Activated T-cell treated with anti-CD3 and anti-CD28 coated beads, Interleukin-2, amount 50 U/mL, for 72 hours (primary cell): ENCODE measurements at regions not wholly inside any gene's neighbourhood (a gene's known extent, or its start where the extent isn't known, plus 50 kb on each side); places are given as distances from the start of the nearest gene placed in this dataset.

Experiments used
- ATAC-seq, 2 donors: fragments of 150-1000 bp; cut with Tn5 transposase; replicated peaks in 1 of 2; 2 replicates each; pipeline ENCODE4 v1.10.0; 2021; ENCODE audit warnings: moderate library complexity in 2 of 2, mild to moderate bottlenecking in 1 of 2
- DNase-seq, 2 donors: peaks; one replicate each; pipeline ENCODE4 v3.0.0; 2021 to 2022; ENCODE audit warnings: mixed read lengths in 1 of 2
- H3K27ac Mint-ChIP-seq: one replicate; pipeline ENCODE4 v1.8.0; 2022; ENCODE audit warnings: mild to moderate bottlenecking, moderate library complexity, mixed read lengths
- H3K27me3 Mint-ChIP-seq: one replicate; pipeline ENCODE4 v1.8.0; 2022; ENCODE audit warnings: low read depth, mixed read lengths
- H3K36me3 Mint-ChIP-seq, 2 donors: one replicate each; pipeline ENCODE4 v1.8.0; 2022; ENCODE audit warnings: mixed read lengths in 2 of 2, mild to moderate bottlenecking in 1 of 2; ENCODE audit not compliant: insufficient read depth in 2 of 2
- H3K4me1 Mint-ChIP-seq: one replicate; pipeline ENCODE4 v1.8.0; 2022; ENCODE audit warnings: low read depth, mixed read lengths
- H3K4me3 Mint-ChIP-seq, 2 donors: one replicate each; pipeline ENCODE4 v1.8.0; 2022; ENCODE audit warnings: mild to moderate bottlenecking in 2 of 2, mixed read lengths in 2 of 2, moderate library complexity in 2 of 2
- H3K9me3 Mint-ChIP-seq, 2 donors: one replicate each; pipeline ENCODE4 v1.8.0; 2022; ENCODE audit warnings: mixed read lengths in 2 of 2

DNA sequence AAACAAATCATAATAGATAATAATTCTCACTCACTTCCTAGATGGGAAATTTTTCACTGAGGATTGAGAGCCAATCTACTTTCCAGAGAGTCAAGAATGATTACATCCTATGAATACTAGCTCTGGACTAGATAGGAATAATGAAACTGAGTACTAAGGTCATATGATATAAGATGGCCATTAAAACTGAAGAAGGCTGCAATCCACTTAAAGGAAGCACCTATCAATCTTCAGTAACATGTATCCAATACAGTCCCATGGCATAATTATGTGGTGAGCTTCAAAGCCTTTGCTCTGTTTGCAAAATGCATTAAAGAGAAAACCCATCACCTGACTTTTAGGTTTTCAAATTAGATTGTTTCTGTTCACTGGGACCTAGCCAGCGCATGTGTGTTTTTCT, 398.0 kb upstream of the MEIS1 start:
- Mint-ChIP-seq H3K27ac (no peak overlapping the region), H3K9me3 (no peaks in the 10 kb centered on the region), H3K4me3 (no peak overlapping the region), H3K4me1 (no peaks in the 10 kb centered on the region), H3K36me3 (no peaks in the 10 kb centered on the region), H3K27me3 (no peaks in the 10 kb centered on the region)
- ATAC-seq (no peak), DNase-seq (no peak)

GRCh38 chr2:66034467-66034866, 400.5 kb upstream of the MEIS1 start:
- ATAC-seq (no peak), DNase-seq (no peak)
- H3K4me1 Mint-ChIP-seq: no peaks in the 10 kb centered on the region
- H3K4me3 Mint-ChIP-seq: no peak overlapping the region
- H3K27me3 Mint-ChIP-seq: no peaks in the 10 kb centered on the region
- peaks cover 0 to 3% of the 10 kb centered on the region in 2 donors for H3K9me3 Mint-ChIP-seq
- no peaks in the 10 kb centered on the region for H3K36me3 Mint-ChIP-seq
- H3K27ac Mint-ChIP-seq: no peak overlapping the region

DNA sequence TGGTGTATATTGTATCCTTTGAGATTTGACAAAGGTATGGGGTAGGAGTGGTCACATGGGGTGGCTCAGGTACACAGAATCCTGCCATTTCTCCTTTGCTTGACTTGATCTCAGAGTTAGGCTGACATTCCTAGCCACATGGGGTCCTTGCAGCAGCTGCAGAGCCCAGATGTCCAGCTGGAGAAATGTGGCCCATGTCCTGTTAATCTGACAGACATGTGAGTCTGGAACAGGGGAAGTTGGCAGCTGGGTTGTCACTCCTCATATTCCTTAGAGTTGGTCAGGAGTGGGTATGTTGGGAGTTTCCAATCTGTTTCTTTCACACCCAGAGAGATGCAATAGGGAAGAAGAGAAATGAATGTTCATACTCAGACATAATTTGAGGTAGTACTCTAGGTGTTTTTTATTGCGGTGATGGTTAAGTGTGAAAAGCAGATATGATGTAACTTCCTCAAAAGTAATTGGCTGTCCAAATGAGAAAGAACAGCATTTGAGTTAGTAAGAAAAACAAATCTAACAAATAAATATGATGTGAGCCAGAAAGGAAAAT, 402.6 kb upstream of the MEIS1 start:
- Mint-ChIP-seq H3K4me3 (no peak overlapping the region), H3K27ac (no peak overlapping the region), H3K4me1 (no peaks in the 10 kb centered on the region), H3K36me3 (no peaks in the 10 kb centered on the region), H3K27me3 (no peaks in the 10 kb centered on the region), H3K9me3 (peaks cover 0 to 3% of the 10 kb centered on the region in 2 donors)
- ATAC-seq (no peak), DNase-seq (no peak)

GRCh38 chr2:66031236-66031635, 403.7 kb upstream of the MEIS1 start:
- Mint-ChIP-seq H3K27me3 (no peaks in the 10 kb centered on the region), H3K27ac (no peak overlapping the region), H3K36me3 (no peaks in the 10 kb centered on the region), H3K4me1 (no peaks in the 10 kb centered on the region), H3K9me3 (peaks cover 0 to 3% of the 10 kb centered on the region in 2 donors), H3K4me3 (no peak overlapping the region)
- no peak for ATAC-seq
- DNase-seq: no peak

DNA sequence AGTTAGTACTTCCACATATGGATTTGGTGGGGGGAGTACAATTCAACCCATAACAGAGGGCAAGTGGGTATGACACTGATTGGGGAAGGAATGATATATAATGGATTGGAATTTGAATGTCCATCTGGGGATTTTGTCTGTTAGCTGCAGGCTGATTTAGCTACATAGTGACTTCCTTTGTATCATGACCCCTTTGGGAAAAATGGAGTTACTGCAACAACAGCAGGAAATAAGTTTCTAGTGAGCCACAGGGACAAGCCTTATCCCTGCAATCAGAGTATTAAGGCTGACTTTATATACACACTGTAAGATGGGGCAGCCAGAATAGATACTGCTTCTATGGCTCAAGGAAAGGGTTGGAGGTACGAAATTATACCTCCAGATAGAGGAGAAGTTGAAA, 404.4 kb upstream of the MEIS1 start:
- H3K4me3 Mint-ChIP-seq: no peak overlapping the region
- H3K36me3 Mint-ChIP-seq: no peaks in the 10 kb centered on the region
- no peak for ATAC-seq
- peaks cover 0 to 3% of the 10 kb centered on the region in 2 donors for H3K9me3 Mint-ChIP-seq
- H3K27ac Mint-ChIP-seq: no peak overlapping the region
- DNase-seq: no peak
- H3K27me3 Mint-ChIP-seq: no peaks in the 10 kb centered on the region
- H3K4me1 Mint-ChIP-seq: no peaks in the 10 kb centered on the region

GRCh38 chr2:66024391-66024790, 410.5 kb upstream of the MEIS1 start:
- H3K4me1 Mint-ChIP-seq: no peaks in the 10 kb centered on the region
- DNase-seq (no peak), ATAC-seq (no peak)
- H3K36me3 Mint-ChIP-seq: no peaks in the 10 kb centered on the region
- H3K27me3 Mint-ChIP-seq: no peaks in the 10 kb centered on the region
- H3K4me3 Mint-ChIP-seq: no peak overlapping the region
- no peaks in the 10 kb centered on the region for H3K9me3 Mint-ChIP-seq
- H3K27ac Mint-ChIP-seq: no peak overlapping the region

GRCh38 chr2:66021296-66021695, 413.6 kb upstream of the MEIS1 start:
- Mint-ChIP-seq H3K27me3 (no peaks in the 10 kb centered on the region), H3K9me3 (no peaks in the 10 kb centered on the region), H3K36me3 (no peaks in the 10 kb centered on the region), H3K4me3 (no peak overlapping the region), H3K27ac (no peak overlapping the region), H3K4me1 (no peaks in the 10 kb centered on the region)
- DNase-seq (no peak), ATAC-seq (no peak)

- no peaks in the 10 kb centered on the region for H3K4me1 Mint-ChIP-seq
- no peaks in the 10 kb centered on the region for H3K27me3 Mint-ChIP-seq
- no peaks in the 10 kb centered on the region for H3K36me3 Mint-ChIP-seq
- ATAC-seq (no peak), DNase-seq (no peak)
- no peak overlapping the region for H3K4me3 Mint-ChIP-seq
- no peak overlapping the region for H3K27ac Mint-ChIP-seq
- no peaks in the 10 kb centered on the region for H3K9me3 Mint-ChIP-seq
Measured at GRCh38 chr2:66017763-66018162, 417.2 kb upstream of the MEIS1 start.

DNA sequence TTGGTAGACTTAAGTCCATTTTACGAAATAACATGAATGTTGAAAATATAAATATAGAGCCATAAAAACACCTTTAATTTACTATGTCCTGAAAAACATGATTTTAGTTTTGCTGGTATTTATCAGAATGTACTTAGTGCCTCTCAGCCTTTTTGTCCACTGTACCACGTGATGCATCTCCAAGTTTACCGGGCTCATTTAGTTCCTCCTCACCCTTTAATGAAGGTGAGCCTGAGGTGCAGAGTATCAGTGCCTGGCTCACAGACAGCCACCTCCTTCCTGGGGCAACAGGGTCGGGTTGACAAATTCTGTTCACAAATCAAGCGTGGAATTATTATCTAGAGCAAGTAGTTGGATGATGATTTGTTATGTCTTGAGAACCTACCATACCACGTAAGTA, 420.5 kb upstream of the MEIS1 start:
- DNase-seq: no peak
- Mint-ChIP-seq H3K4me1 (no peaks in the 10 kb centered on the region), H3K36me3 (no peaks in the 10 kb centered on the region), H3K4me3 (no peak overlapping the region), H3K27me3 (no peaks in the 10 kb centered on the region), H3K27ac (no peak overlapping the region), H3K9me3 (peaks cover 0 to 2% of the 10 kb centered on the region in 2 donors)
- ATAC-seq: no peak

GRCh38 chr2:66013456-66013855, 421.5 kb upstream of the MEIS1 start:
- Mint-ChIP-seq H3K9me3 (peaks cover 0 to 2% of the 10 kb centered on the region in 2 donors), H3K27me3 (no peaks in the 10 kb centered on the region), H3K4me1 (no peaks in the 10 kb centered on the region), H3K4me3 (no peak overlapping the region), H3K36me3 (no peaks in the 10 kb centered on the region), H3K27ac (no peak overlapping the region)
- ATAC-seq (no peak), DNase-seq (no peak)

DNA sequence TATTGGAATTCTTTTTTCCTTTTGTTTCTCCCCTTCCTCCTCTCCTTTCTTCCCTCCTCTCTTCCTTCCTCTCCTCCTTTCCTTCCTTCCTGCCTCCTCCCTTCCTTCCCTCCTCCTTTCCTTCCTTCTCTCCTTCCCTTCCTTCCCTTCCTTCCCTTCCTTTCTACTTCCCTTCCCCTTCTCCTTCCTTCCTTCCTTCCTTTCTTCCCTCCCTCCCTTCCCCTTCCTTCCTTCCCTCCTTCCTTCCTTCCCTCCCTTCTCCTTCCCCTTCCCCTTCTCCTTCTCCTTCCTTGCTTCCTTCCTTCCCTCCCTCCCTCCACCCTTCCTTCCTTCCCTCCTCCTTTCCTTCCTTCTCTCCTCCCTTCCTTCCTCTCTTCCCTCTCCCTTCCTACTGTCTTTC, 431.0 kb upstream of the MEIS1 start:
- Mint-ChIP-seq H3K4me1 (no peaks in the 10 kb centered on the region), H3K36me3 (no peaks in the 10 kb centered on the region)
- no peak for ATAC-seq

DNA sequence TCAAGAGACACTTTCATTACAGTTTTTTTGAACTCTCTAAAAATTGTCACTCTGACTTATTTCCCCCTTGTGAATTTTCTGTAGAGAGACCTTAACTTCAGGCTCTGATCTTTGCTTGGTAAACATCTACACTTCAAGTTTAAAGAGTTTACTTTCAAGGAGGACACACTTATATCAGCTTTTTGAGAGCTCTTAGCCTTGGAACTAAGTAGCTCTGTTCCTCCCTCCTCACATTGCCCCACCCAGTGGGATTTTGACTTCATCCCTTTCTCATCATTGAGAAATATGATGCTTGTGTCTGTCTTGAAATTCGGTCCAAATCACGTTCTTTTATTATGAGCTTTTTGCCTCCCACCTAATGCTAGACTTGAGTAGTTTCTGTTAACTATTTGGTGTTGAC, 433.4 kb upstream of the MEIS1 start:
- Mint-ChIP-seq H3K9me3 (peaks cover 3 to 4% of the 10 kb centered on the region in 2 donors), H3K36me3 (no peaks in the 10 kb centered on the region), H3K27ac (no peak overlapping the region), H3K27me3 (no peaks in the 10 kb centered on the region), H3K4me1 (no peaks in the 10 kb centered on the region), H3K4me3 (no peak overlapping the region)
- DNase-seq (no peak), ATAC-seq (no peak)

More for the DNA sequence above, 431.0 kb upstream of the MEIS1 start:
- DNase-seq: no peak
- H3K27ac Mint-ChIP-seq: no peak overlapping the region
- peaks cover 3 to 4% of the 10 kb centered on the region in 2 donors for H3K9me3 Mint-ChIP-seq
- H3K4me3 Mint-ChIP-seq: no peak overlapping the region
- H3K27me3 Mint-ChIP-seq: no peaks in the 10 kb centered on the region

DNA sequence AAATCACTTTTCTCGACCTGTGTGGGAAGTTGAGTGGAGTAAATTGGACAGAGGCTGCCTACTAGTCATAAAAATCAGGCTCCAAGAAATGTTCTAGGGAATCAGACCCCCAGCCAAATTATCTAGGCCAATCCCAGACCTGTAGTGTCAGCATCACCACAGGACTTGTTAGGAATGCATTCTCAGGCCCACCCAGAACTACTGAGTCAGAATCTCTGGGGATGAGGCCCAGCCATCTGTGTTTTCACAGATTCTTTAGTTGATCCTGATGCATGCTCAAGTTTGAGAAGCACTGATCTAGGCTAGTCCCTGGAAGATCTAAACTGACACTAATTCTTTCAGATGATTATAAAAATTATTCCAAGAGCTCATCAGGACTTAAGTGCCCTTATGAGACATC, 434.0 kb upstream of the MEIS1 start:
- H3K27me3 Mint-ChIP-seq: no peaks in the 10 kb centered on the region
- H3K4me3 Mint-ChIP-seq: no peak overlapping the region
- H3K4me1 Mint-ChIP-seq: no peaks in the 10 kb centered on the region
- H3K36me3 Mint-ChIP-seq: no peaks in the 10 kb centered on the region
- DNase-seq (no peak), ATAC-seq (no peak)
- no peak overlapping the region for H3K27ac Mint-ChIP-seq
- peaks cover 3 to 4% of the 10 kb centered on the region in 2 donors for H3K9me3 Mint-ChIP-seq

GRCh38 chr2:65999796-66000195, 435.1 kb upstream of the MEIS1 start:
- no peaks in the 10 kb centered on the region for H3K27me3 Mint-ChIP-seq
- H3K4me3 Mint-ChIP-seq: no peak overlapping the region
- DNase-seq (no peak), ATAC-seq (no peak)
- H3K9me3 Mint-ChIP-seq: peaks cover 2 to 3% of the 10 kb centered on the region in 2 donors
- H3K27ac Mint-ChIP-seq: no peak overlapping the region
- no peaks in the 10 kb centered on the region for H3K4me1 Mint-ChIP-seq
- no peaks in the 10 kb centered on the region for H3K36me3 Mint-ChIP-seq
